Body of pancreas (tissue), 4 donors: ENCODE measurements at regions not wholly inside any gene's neighbourhood (a gene's known extent, or its start where the extent isn't known, plus 50 kb on each side); places are given as distances from the start of the nearest gene placed in this dataset.

ENCODE experiments used
- ATAC-seq: fragments of 150-250 bp; one replicate; pipeline ENCODE4 v1.9.1; 2016
- DNase-seq, 4 donors: peaks; one replicate each; pipeline ENCODE4 v3.0.0-alpha.2; 2019
- H3K27ac ChIP-seq, 4 donors: fragments of 200-600 bp; sonication (generic); 1 replicate in 3 of 4; 2 replicates in 1 of 4; pipeline versions ENCODE4 v1.5.1 to v1.6.1; 2016 to 2019; ENCODE audit warnings: mild to moderate bottlenecking in 1 of 4, mixed read lengths in 1 of 4, moderate library complexity in 1 of 4
- H3K27me3 ChIP-seq, 2 donors: fragments of 200-600 bp; sonication (generic); one replicate each; pipeline ENCODE4 v1.6.0; 2016; ENCODE audit warnings: mild to moderate bottlenecking in 1 of 2
- H3K36me3 ChIP-seq, 2 donors: fragments of 200-600 bp; sonication (generic); replicated peaks in 1 of 2; 2 replicates each; pipeline ENCODE4 v1.5.1; 2016; ENCODE audit warnings: low read depth in 2 of 2; ENCODE audit not compliant: insufficient read depth in 1 of 2
- H3K4me1 ChIP-seq: fragments of 200-600 bp; sonication (generic); one replicate; pipeline ENCODE4 v1.6.0; 2016
- H3K4me3 ChIP-seq, 2 donors: fragments of 200-600 bp; sonication (generic); 1 replicate in 1 of 2; 2 replicates in 1 of 2; pipeline ENCODE4 v1.5.1; 2016 to 2019
- H3K9me3 ChIP-seq, 3 donors: fragments of 200-600 bp; sonication (generic); 1 replicate in 2 of 3; 2 replicates in 1 of 3; pipeline ENCODE4 v1.5.1; 2016
- CTCF ChIP-seq, 7 experiments: fragments of 450-650 bp in 4 of 7; fragments of 200-600 bp in 3 of 7; sonication (generic) in 3 of 7; IDR thresholded peaks; one replicate each; pipeline ENCODE4 v1.5.1; 2016 to 2019; ENCODE audit warnings: antibody characterized with exemption in 7 of 7
- POLR2A ChIP-seq, 3 donors: fragments of 450-650 bp; IDR thresholded peaks; one replicate each; pipeline ENCODE4 v1.6.1; 2016; ENCODE audit warnings: antibody characterized with exemption in 3 of 3, mild to moderate bottlenecking in 2 of 3
- WGBS, 2 donors: methylation state at CpG; one replicate each; pipeline ENCODE4 v1.1.5; 2017; 5-methylcytosine and 5-hydroxymethylcytosine counted together
- intact Hi-C: fragments of 100-400 bp; cut with DNase I; formaldehyde crosslinking; loops from one replicate; pipeline ENCODE4 v1.15.1; 2023

GRCh38 chr2:116747103-116747502 lies 1067.4 kb upstream of the DDX18 start:
- H3K27me3 ChIP-seq, result no peaks in the 10 kb centered on the region
- no peak for DNase-seq
- no peaks in the 10 kb centered on the region for H3K36me3 ChIP-seq
- TF ChIP-seq POLR2A (IDR thresholded peaks at IDR 0.05) (no peak), CTCF (IDR thresholded peaks at IDR 0.05) (no peak)
- no peak overlapping the region for H3K4me3 ChIP-seq
- H3K4me1 ChIP-seq, result no peaks in the 10 kb centered on the region
- H3K27ac ChIP-seq, result no peak overlapping the region
- no peaks in the 10 kb centered on the region for H3K9me3 ChIP-seq
- ATAC-seq, result no peak
- intact Hi-C loops, result no loop called here
- WGBS, 2 donors, result 22 to 26% methylated on average over 1 of the region's 1 CpG

- H3K9me3 ChIP-seq, result no peaks in the 10 kb centered on the region
- no peak overlapping the region for H3K4me3 ChIP-seq
- no peaks in the 10 kb centered on the region for H3K27me3 ChIP-seq
- no peak for TF ChIP-seq CTCF (IDR thresholded peaks at IDR 0.05)
- TF ChIP-seq POLR2A (IDR thresholded peaks at IDR 0.05), result no peak
- DNase-seq (no peak), ATAC-seq (no peak)
- H3K4me1 ChIP-seq, result no peaks in the 10 kb centered on the region
- H3K36me3 ChIP-seq, result no peaks in the 10 kb centered on the region
- intact Hi-C loops, result no loop called here
- H3K27ac ChIP-seq, result no peak overlapping the region
Observed at GRCh38 chr2:116749994-116750393, 1064.5 kb upstream of the DDX18 start.

GRCh38 chr2:116754381-116755101 lies 1060.0 kb upstream of the DDX18 start:
- H3K4me3 ChIP-seq, result no peak overlapping the region
- ATAC-seq, result no peak
- no peak for TF ChIP-seq CTCF (IDR thresholded peaks at IDR 0.05)
- no peak for TF ChIP-seq POLR2A (IDR thresholded peaks at IDR 0.05)

GRCh38 chr2:116761864-116762263 lies 1052.6 kb upstream of the DDX18 start:
- ATAC-seq (no peak), DNase-seq (no peak)
- Histone ChIP-seq H3K27me3 (no peaks in the 10 kb centered on the region), H3K9me3 (no peaks in the 10 kb centered on the region), H3K27ac (no peak overlapping the region), H3K4me3 (no peak overlapping the region), H3K36me3 (no peaks in the 10 kb centered on the region), H3K4me1 (no peaks in the 10 kb centered on the region)
- TF ChIP-seq POLR2A (IDR thresholded peaks at IDR 0.05) (no peak), CTCF (IDR thresholded peaks at IDR 0.05) (no peak)
- WGBS, 2 donors, result 45 to 57% methylated on average over 1 of the region's 1 CpG
- intact Hi-C loops, result no loop called here

More at GRCh38 chr2:116754381-116755101, 1060.0 kb upstream of the DDX18 start:
- Histone ChIP-seq H3K4me1 (no peaks in the 10 kb centered on the region), H3K36me3 (no peaks in the 10 kb centered on the region), H3K27ac (no peak overlapping the region), H3K27me3 (no peaks in the 10 kb centered on the region), H3K9me3 (no peaks in the 10 kb centered on the region)
- intact Hi-C loops, result no loop called here
- 44 to 49% methylated on average over 13 of the region's 13 CpGs for WGBS, 2 donors
- no peak for DNase-seq

- TF ChIP-seq POLR2A (IDR thresholded peaks at IDR 0.05) (no peak), CTCF (IDR thresholded peaks at IDR 0.05) (no peak)
- no peak for DNase-seq
- 61 to 69% methylated on average over 4 of the region's 4 CpGs for WGBS, 2 donors
- intact Hi-C loops, result no loop called here
- Histone ChIP-seq H3K27ac (no peak overlapping the region), H3K36me3 (no peaks in the 10 kb centered on the region), H3K9me3 (no peaks in the 10 kb centered on the region), H3K4me3 (no peak overlapping the region), H3K4me1 (no peaks in the 10 kb centered on the region), H3K27me3 (no peaks in the 10 kb centered on the region)
- no peak for ATAC-seq
Observed at GRCh38 chr2:116769514-116769913, 1045.0 kb upstream of the DDX18 start.
